ENCODE measurements at regions not wholly inside any gene's neighbourhood (a gene's known extent, or its start where the extent isn't known, plus 50 kb on each side); places are given as distances from the start of the nearest gene placed in this dataset.
"Not testable (repeated sequence)": the region's sequence is repeated elsewhere in the genome, so short reads cannot be mapped to it uniquely, and the experiment has no call there.

DNA sequence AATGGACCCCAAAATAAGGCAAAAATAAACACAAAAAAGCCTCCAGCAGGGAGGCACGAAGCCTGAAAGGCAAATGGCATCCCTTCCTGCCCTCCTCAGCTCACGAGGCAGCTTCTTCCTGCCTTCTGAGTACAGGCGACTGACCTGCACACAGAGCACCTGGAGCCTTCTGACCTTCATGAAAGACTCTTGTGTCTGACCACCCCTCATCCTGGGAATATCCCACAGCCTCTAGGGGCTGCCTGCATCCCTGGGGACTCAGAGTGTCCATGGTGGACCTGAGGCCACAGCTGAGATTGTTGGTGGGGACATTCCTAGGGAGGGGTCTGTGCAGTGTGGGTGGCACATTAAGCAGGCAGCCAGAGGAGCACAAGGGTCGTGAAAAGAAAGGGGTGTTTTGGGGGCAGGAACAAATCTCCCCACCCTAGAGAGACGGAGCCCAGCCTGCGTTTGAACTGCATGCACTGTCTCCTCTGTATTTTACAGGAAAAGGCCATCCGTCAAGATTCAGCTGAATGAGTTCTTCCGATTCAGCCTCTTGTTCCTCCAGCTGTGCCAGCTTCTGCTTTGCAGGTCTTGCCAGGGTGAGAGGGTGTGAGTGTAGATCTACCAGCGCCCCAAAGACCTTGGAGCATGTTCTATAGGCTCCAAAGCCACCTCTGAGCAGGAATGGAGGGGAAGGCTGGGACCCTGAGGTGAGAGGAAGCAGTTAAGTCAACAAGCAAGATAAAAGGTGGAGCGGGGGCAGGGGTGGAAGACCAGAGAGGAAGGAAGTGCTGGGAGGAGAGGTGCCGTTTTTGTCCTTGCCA, 80.4 kb upstream of the MEF2A start:
- DNase-seq (ENCODE audit: low spot score) = no peak

DNA sequence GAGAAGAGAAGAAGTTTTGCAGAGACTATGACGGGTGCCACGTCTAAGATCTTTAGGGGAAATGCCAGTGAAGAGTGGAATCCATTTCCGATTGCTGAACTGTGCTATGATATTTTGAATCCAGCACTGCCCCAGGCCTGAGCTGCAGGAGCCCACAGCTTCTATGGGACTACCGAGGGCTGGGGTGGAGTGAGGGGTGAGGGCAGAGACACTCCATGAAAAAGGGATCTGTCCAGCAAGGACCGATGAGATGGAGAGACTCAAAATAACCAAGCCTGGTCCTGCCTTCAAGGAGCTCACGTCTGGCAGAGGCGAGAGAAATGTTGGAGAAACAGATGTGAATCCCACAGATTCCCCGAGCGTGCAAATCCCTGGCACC, 79.8 kb upstream of the MEF2A start:
- no peak for DNase-seq (ENCODE audit: low spot score)

DNA sequence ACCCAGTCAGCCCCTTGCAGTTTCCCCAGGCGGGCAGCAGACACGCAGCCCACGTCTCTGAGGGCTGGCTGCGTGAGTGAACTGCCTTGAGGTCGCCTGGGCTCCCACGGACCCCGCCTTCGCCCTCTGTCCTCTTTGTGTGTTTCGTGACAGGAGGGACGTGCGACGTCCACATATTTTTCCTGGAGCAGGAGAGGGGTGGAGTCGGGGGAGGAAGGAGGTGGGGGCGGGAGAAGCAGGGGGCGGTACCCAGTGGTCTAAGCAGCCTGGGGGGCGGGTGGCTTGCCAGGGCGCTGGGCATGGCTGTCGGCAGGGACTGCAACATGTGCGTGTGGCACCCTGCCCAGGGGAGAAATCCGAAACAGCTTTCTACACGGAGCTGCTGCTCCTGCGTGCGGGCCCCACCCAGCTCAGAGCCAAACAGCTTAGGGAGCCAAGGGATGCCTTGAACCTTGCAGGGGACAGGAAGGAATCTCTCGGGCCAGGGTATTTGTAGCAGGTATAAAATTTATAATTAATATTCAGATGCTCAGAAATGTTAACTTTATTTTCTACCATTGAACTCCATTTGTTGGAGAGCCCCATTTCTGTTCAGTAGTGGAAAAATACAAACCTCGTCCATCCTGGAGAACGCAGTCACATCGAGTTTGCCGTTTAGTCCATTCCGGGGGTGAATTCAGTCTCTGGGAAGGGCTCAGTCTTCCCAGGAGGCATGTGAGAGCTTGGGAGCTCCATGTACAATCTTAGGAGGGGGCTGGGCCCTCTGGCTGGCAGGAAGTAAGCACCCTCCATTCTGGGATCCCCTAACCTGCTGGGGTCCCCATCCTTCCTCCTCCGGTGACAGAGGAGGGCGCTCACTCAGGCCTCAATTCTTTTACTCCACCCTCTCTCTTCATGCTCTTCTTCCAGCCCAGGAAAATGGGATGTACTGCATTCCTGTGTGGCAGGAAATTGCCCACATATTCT, 79.1 kb upstream of the MEF2A start:
- DNase-seq (ENCODE audit: low spot score) = peak; percentile 33

DNA sequence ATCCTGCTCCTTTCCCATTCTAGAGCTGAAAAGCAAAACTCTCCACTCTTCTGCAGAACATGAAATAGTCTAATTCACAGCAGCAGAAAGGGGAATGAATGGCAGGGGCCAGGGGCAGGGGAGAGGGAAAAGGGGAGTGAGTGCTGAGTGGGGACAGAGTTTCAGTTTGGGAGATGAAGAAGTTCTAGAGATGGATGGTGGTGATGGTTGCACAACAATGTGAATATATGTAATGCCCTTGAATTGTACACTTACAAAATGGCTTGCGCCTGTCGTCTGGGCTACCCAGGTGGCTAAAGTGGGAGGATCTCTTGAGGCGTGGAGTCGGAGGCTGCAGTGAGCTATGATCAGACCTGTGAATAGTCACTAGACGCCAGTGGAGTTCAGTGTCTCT, 78.5 kb upstream of the MEF2A start:
- no peak for DNase-seq (ENCODE audit: low spot score)

DNA sequence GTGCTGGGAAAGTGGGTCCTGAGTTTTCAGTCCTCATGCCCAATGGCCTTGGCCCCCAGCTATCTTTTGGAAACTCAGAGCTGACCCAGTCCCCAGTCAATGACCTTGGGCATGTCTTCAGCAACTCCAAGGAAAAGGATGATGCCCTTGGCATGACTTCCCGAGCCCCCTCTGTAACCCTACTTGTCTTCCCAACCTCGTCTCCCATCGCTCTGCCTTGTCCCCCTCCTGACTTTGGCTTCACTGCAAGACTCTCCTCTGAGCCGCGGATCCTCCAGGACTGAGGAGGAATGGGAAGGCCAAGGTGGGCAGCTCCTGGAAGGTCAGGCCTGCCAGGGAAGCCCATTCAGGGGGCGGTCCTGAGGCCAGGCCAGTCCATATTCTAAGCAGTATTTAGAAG, 73.5 kb upstream of the MEF2A start:
- no peak for DNase-seq (ENCODE audit: low spot score)

DNA sequence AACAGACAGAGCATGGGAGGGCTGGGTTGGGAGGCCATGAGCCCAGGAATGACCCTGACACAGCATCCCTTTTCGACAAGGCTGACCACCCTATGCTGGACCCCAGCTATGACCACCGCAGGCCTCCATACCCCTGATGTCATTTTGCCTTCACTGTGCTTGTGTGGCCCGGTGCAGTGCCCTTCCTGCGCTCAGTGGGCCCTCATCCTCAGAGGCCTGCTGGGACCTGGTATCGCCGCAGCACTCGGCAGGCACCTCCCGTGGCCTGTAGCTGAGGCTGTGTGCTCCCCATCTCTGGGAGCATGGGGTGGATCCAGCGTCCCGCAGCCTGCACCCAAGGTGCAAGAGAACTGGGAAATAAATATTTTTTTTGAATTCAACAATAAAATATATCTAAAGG, 73.1 kb upstream of the MEF2A start:
- DNase-seq (ENCODE audit: low spot score) = no peak

DNA sequence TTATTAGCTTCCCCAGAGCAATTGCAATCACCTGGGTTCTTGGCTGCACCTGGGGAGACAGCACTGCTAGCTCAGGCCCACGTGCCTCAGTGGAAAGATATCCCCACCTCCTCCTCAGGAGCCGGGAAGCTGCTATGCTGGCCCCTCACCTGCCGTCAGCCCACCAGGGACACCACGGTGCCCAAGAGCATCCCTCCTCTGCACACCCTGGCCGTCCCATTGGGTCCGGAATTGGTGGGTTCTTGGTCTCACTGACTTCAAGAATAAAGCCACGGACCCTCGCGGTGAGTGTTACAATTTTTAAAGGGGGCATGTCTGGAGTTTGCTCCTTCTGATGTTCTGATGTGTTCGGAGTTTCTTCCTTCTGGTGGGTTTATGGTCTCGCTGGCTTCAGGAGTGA, 72.3 kb upstream of the MEF2A start:
- no peak for DNase-seq (ENCODE audit: low spot score)

DNA sequence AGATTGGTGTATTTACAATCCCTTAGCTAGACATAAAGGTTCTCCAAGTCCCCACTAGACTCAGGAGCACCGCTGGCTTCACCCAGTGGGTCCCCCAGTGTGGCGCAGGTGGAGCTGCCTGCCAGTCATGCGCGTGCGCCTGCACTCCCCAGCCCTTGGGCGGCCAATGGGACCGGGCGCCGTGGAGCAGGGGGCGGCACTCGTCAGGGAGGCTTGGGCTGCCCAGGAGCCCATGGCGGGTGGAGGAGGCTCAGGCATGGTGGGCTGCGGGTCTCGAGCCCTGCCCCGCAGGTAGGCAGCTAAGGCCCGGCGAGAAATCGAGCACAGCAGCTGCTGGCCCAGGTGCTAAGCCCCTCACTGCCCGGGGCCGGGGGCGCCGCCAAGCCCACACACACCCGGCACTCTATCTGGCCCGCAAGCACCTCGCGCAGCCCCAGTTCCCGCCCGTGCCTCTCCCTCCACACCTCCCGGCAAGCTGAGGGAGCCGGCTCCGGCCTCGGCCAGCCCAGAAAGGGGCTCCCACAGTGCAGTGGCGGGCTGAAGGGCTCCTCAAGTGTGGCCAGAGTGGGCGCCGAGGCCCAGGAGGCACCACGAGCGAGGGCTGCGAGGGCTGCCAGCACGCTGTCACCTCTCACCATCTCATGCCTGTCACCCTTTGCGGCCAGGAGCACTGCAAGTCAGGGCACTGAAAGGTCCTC, 71.1 kb upstream of the MEF2A start:
- DNase-seq (ENCODE audit: low spot score) = not testable (repeated sequence)

DNA sequence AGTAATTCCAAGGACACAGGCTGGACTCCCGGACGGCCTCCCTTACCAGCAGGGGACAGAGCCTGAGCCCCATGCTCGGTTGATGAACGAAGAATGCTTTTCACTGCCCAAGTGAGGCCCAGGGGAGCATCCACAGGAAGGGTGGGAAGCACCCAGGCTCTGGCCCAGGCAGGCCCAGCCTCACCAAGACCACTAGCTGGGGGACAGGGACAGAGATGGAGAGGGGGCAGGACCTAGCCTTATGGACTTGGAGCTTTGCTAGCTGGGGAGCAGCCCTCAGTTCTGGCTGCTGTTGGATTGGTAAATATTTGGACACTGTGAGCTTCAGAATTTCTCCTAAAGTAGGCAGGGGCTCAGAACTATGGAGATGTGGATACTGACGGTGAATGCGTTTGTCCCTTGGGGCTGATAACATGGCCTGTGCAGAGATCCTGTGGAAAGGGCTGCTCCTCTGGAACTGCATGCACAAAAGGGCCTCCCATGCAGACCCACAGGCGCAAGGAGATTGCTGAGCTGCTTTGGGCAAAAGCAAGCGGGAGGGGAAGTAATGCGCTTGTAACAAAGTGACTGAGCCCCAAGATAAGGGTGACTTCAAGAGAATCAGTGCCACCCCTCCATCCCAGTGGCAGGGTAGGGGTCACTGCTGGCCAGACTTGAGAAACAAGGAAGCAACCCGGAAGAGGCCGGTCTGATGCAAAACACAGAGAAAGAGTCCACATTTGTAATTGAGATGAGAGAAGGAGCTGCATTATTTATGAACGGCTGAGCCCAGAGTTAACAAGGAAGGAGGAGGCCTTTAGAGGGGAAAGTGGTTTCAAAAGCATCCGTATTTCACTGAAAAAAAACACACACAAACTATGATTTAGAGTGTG, 70.1 kb upstream of the MEF2A start:
- DNase-seq (ENCODE audit: low spot score) = no peak

DNA sequence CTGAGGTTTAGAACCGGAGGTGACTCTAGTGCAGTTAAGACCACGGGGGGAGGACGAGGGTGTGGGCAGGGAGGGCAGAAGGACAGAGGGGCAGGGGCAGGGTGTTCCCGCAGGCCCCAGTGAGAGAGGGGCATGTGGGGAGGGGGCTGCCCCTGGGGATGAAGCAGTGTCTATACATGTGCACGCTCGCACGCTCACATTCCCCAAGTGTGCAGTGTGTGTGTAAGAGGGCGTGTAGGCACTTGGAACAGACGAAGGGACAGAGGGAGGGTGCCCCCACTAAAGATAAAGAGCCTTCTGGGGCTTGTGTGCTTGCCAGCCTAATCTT, 69.5 kb upstream of the MEF2A start:
- DNase-seq (ENCODE audit: low spot score) = no peak

DNA sequence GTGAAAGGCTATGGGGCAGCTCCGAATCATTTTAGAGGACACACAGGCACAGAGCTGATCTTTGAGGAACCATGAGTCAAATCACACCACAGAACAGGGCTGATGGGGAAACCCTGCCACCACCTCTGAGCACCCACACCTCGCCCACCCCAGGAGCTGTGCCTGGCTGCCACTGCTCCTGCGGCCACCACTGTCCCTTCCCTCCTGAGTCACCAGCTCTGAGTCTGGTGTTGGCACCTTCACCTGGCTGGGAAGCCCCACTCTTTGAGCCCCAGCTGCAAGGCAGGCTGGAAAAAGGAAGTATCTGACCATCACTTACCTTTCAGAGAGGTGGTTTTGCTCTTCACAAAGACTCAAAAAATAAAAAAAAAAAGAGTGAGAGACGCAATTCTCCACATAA, 63.6 kb upstream of the MEF2A start:
- no peak for DNase-seq (ENCODE audit: low spot score)

DNA sequence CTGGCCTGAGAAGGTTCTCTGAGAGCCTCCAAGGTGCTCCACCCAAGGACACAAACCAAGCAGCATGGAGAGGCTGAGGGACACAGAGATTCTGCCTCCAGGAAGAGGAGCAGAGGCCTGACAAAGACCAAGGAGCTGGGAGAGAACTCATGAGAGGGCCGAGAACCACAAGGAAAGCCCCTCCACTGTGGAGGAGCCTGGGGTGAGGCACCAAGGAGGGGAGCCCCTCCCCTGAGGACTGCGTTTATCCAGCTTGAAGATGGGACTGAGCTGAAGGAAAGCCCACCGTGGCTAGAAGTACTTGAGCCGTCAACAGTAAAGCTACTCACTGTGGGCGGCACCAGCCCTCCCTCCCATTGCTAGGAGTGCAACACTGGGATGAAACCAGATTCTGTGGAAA, 63.1 kb upstream of the MEF2A start:
- DNase-seq (ENCODE audit: low spot score) = no peak

DNA sequence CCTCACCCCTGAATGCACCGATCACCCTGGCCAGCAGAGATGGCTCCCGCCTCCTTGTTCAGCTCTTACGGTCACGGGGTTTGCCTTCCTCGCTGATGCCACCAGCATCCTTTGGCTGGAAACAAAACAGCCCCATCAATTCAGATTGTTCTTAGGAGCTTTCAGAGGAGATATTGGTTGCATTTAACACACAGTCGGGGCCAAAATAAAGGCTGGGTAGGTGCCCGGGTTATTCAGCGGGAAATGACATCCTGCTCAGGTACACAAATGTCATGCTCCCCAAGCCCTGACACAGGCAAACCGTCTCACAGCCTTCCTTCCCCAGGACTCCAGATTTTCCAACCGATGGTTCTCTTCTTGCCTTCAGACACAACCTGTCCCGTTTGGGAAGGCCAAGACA, 62.4 kb upstream of the MEF2A start:
- no peak for DNase-seq (ENCODE audit: low spot score)

DNA sequence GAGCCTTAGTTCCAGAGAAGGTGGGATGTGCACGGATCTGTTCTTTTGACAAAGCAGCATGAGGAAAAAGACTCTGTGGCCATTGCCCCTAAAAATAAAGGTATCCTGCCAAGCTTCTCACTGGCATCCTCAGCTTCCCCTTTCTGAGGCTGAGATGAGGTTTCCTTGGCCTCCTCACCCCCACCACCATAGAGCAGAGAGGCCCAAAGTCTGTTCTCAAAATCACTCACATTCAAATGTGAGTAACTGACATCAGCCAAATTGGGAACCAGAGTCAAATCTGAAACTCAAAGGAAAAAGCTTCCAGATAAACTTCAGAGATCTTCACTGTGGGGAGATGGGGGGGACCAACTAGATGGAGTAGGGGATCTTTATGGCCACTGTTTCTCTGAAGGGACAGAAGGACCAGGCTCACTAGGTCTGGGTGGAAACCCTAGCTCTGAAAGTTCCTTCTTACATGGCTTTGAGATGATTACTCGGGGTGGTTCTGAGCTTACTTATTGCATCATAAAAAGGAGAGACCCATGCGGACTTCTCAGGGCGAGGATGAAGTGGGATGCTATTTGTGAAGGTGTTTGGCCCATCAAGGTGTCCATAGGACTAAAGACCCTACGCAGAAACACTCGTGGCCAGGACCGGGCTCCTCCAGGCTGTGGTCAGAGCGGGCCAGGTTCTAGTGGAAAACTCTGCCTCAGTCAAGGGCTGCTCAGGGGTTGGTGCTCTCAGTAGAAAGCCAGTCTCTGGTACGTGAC, 61.5 kb upstream of the MEF2A start:
- DNase-seq (ENCODE audit: low spot score) = no peak

DNA sequence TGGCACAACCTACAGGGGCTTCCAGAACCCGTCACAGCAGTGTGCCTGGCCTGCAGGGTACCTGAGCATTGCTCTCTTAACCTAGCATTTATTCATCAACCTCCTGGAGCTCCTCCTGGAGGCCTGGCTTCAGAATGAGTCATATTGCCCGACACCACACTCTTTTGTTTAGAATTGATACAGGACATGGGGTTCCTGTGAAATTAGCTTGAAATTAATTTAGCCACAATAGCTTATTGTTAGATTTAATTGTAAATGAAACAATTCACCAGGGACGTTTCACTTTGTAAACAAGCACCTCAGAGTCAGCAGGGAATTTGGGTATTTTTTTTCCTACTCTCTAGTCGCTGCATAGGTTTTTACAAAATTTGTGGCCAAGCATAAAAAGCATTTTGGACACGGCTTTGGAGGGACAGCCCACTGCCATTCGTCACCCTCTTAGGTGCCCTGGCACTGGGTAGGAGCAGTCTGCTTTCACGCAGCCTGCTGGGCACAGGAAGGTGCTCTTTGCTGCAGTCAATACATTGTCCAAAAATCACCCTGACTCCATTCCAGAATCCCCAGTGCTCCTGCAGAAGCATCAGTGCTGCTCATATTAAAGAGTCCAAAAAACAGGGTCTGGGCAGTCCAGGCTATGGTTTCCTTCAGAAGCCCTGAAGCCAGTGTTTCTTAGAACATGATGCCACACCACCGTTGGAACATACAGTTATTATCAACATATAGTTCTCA, 60.8 kb upstream of the MEF2A start:
- no peak for DNase-seq (ENCODE audit: low spot score)

DNA sequence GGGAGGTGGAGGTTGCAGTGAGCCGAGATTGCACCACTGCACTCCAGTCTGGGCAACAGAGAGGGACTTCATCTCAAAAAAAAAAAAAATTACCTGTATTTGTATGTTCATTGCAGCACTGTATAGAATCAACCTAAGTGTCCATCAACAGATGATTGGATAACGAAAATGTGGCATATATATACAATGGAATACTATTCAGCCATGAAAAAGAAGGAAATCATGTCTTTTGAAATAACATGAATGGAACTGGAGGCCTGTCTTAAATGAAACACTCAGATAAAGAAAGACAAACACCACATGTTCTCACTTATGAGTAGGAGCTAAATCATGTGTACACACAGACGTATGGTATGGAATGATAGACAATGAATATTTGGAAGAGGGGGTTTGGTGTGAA, 59.4 kb upstream of the MEF2A start:
- DNase-seq (ENCODE audit: low spot score) = no peak

DNA sequence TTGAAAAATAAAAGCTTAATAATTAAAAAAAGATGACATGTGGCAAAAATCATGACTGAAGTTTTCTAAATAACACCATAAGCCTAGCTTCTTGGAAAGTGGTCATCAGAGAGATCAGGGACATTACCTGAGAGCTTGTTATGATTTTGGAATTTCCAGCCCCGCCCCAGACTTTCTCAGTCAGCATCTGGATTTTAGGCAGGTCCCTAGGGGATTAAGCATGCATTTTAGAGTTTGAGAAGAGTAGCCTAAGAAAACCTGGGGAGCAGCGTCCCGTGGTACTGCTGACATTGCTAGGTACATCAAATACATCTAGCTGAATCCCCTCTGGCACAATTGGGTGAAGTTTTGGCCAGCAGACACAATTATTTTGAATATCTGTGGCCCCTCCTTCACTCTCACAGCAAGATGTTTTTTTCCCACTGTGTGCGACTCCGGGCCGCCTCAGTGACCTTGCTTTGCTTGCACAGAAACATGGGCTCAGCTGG, 58.7 kb upstream of the MEF2A start:
- DNase-seq (ENCODE audit: low spot score) = no peak

DNA sequence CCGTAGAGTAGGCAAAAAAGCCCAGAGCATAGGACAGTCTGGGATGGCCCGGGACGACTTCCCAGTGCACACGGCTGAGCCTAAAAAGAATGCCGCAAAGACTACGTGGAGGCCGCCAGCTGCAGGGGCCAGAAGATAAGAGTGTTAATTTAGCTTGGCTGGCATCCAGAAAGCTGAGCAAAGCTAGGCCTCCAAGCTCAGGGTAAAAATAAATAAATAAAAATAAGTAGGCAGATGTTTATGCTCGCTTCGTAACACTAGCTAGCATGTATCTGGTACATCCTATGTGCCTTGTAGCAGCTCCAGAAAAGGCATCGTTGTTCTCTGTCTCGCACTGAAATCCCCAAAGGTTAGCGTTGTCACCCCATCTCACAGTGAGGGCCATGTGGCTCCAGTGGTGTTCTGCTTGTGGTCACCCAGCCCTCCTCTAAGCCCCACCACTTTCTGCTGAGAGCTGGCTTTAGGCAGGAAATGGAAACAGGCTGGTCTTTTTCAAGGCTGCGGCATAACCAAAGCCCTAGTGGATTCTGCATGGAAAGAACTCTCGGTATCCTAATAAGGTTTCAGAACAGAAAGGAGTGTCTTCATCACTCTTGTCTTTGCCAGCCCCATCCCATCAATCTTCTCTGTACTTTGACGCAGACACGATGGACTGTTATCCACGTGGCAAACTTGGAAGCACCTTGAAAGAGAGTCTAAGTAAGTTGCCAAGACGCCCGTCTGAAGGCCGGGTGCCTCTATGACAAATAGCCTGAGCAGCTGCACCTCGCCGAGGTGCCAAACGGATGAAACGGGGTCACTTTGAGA, 58.1 kb upstream of the MEF2A start:
- peak; percentile 51 for DNase-seq (ENCODE audit: low spot score)

DNA sequence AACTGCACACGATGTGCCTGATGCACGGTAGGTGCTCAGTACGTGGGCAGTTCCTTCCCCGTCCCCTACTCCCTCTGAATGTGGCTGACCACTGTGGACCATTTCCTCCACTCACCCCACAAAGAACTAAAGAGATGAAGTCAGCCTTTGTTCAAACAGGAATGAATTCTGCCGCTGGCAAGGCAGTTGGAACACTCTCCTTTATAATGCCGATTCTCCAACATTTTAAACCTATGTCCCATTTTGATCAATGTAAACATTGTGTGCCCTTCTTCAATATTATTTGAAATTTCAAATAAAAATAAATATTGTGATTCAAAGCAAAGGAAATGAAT, 57.5 kb upstream of the MEF2A start:
- DNase-seq (ENCODE audit: low spot score) = no peak
